IMR-90 (cell line): ENCODE measurements at regions not wholly inside any gene's neighbourhood (a gene's known extent, or its start where the extent isn't known, plus 50 kb on each side); places are given as distances from the start of the nearest gene placed in this dataset.

Source experiments
- NFE2L2 ChIP-seq: fragments of 150-350 bp; IDR thresholded peaks from 2 replicates; pipeline ENCODE4 v1.6.1; 2016; ENCODE audit warnings: low read depth, mild to moderate bottlenecking, low read length
- TF ChIP-seq, protein P1 (sequence below): conservative IDR thresholded peaks from 2 replicates; pipeline ENCODE4 v1.5.1; 2012; ENCODE audit warnings: mild to moderate bottlenecking, low read depth, low read length, improper control_type of control experiment

DNA sequence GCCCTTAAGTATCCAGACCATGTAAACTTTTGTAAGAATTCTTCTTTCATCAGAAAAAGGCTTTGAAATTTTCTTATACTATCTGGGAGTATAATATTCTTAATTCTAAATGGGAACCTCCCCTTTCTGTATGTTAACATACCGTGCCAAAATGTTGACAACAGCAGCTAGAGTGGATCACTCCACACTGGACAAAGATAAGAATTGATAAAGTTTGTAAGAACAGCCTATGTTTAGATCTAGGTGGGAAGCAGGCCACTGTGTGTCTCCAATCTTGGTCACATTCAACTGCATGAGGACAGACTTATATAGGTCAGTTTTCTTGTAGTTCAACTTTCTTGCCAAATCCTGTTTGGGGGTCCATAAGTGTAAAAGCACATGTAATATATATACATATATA is 235.7 kb downstream of the RPIA start:
- TF ChIP-seq, protein P1, sequence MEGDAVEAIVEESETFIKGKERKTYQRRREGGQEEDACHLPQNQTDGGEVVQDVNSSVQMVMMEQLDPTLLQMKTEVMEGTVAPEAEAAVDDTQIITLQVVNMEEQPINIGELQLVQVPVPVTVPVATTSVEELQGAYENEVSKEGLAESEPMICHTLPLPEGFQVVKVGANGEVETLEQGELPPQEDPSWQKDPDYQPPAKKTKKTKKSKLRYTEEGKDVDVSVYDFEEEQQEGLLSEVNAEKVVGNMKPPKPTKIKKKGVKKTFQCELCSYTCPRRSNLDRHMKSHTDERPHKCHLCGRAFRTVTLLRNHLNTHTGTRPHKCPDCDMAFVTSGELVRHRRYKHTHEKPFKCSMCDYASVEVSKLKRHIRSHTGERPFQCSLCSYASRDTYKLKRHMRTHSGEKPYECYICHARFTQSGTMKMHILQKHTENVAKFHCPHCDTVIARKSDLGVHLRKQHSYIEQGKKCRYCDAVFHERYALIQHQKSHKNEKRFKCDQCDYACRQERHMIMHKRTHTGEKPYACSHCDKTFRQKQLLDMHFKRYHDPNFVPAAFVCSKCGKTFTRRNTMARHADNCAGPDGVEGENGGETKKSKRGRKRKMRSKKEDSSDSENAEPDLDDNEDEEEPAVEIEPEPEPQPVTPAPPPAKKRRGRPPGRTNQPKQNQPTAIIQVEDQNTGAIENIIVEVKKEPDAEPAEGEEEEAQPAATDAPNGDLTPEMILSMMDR, result no peak
- TF ChIP-seq NFE2L2, result no peak
